DND-41 (cell line): ENCODE measurements at regions not wholly inside any gene's neighbourhood (a gene's known extent, or its start where the extent isn't known, plus 50 kb on each side); places are given as distances from the start of the nearest gene placed in this dataset.

Experiments
- CTCF ChIP-seq: IDR thresholded peaks from 2 replicates; pipeline ENCODE4 v1.5.1; 2012; ENCODE audit warnings: borderline replicate concordance, low read length, moderate library complexity, mild to moderate bottlenecking; ENCODE audit not compliant: poor library complexity, severe bottlenecking; ENCODE audit errors: extremely low read depth
- EZH2 ChIP-seq: IDR thresholded peaks from 3 replicates; pipeline ENCODE4 v1.6.1; 2012; ENCODE audit warnings: borderline replicate concordance, low read depth, mild to moderate bottlenecking, moderate library complexity, low read length, inconsistent platforms; ENCODE audit not compliant: severe bottlenecking

GRCh38 chr6:48525849-48526248 is 414.9 kb upstream of the PTCHD4 start:
- no peak for TF ChIP-seq CTCF
- no peak for TF ChIP-seq EZH2
